Stomach (tissue), 8 donors: ENCODE measurements at regions not wholly inside any gene's neighbourhood (a gene's known extent, or its start where the extent isn't known, plus 50 kb on each side); places are given as distances from the start of the nearest gene placed in this dataset.

Experiments used
- DNase-seq, 2 donors: peaks; one replicate each; pipeline versions ENCODE4 v3.0.0 to v3.0.0-alpha.2; 2013 to 2019
- H3K27ac ChIP-seq, 5 donors: fragments of 200-600 bp in 4 of 5; sonication (generic) in 4 of 5; one replicate each; pipeline ENCODE4 v1.5.1; 2013 to 2019; ENCODE audit warnings: mild to moderate bottlenecking in 1 of 5, moderate library complexity in 1 of 5
- H3K27me3 ChIP-seq, 3 donors: fragments of 200-600 bp; sonication (generic); one replicate each; pipeline ENCODE4 v1.5.1; 2017 to 2019; ENCODE audit warnings: mixed run types in 1 of 3
- H3K36me3 ChIP-seq, 4 donors: fragments of 200-600 bp; sonication (generic); 1 replicate in 3 of 4; 2 replicates in 1 of 4; pipeline ENCODE4 v1.5.1; 2016 to 2019
- H3K4me1 ChIP-seq, 4 donors: fragments of 200-600 bp; sonication (generic); one replicate each; pipeline ENCODE4 v1.5.1; 2016 to 2019
- H3K4me3 ChIP-seq, 4 donors: fragments of 200-600 bp; sonication (generic) in 3 of 4; one replicate each; pipeline ENCODE4 v1.5.1; 2016 to 2019; ENCODE audit warnings: mild to moderate bottlenecking in 1 of 4
- H3K9me3 ChIP-seq, 4 donors: fragments of 200-600 bp; sonication (generic); one replicate each; pipeline ENCODE4 v1.5.1; 2016 to 2019
- EP300 ChIP-seq: sonication (generic); formaldehyde crosslinking; IDR thresholded peaks from one replicate; pipeline ENCODE4 v1.6.1; 2017; ENCODE audit warnings: antibody characterized with exemption
- POLR2A ChIP-seq, 4 donors: fragments of 450-650 bp; IDR thresholded peaks; one replicate each; pipeline ENCODE4 v1.6.1; 2016; ENCODE audit warnings: antibody characterized with exemption in 4 of 4, control low read depth in 2 of 4, mild to moderate bottlenecking in 1 of 4, moderate library complexity in 1 of 4
- POLR2AphosphoS5 ChIP-seq, 3 donors: sonication (generic); formaldehyde crosslinking; IDR thresholded peaks; one replicate each; pipeline ENCODE4 v1.6.1; 2016; ENCODE audit warnings: antibody characterized with exemption in 3 of 3
- WGBS, 5 donors: extraction: QIAGEN DNeasy Blood & Tissue Kit in 3 of 5; methylation state at CpG; one replicate each; pipeline versions ENCODE4 v1.1.5 to v1.1.7; 2013 to 2018; 5-methylcytosine and 5-hydroxymethylcytosine counted together
- intact Hi-C: fragments of 100-400 bp; cut with DNase I; formaldehyde crosslinking; loops from one replicate; pipeline ENCODE4 v1.15.1; 2023; ENCODE audit warnings: low total_unique reads
- TF ChIP-seq, protein P1 (sequence below), 7 experiments: fragments of 450-650 bp in 4 of 7; fragments of 200-600 bp in 3 of 7; sonication (generic) in 3 of 7; IDR thresholded peaks; one replicate each; pipeline ENCODE4 v1.5.1; 2016 to 2019; ENCODE audit warnings: antibody characterized with exemption in 7 of 7, control low read depth in 2 of 7, mild to moderate bottlenecking in 1 of 7
- donor health status: healthy with polysubstance abuse.
- donor health status: Bipolar disorder and iron deficiency.
- donor health status: healthy.

DNA sequence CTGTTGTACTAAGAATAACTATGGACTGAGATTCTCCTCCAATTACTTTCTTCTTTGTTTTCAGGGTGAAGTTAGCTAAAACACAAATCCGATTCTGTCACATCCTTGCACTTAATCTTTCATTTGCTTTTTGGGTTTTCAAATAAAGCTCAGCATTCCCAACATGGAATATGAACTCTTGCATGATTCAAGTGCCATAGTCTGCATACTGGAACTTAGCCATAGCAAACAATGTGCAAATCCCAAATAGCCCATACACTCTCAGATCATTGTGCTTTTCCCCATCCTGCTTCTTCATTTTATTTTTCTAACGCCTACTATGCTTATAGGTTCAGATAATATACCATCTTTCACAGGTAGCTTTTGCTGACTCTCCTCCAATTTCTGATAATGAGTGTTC lies 455.8 kb upstream of the PRMT6 start:
- Histone ChIP-seq H3K27ac (no peak overlapping the region), H3K27me3 (no peaks in the 10 kb centered on the region), H3K4me1 (no peaks in the 10 kb centered on the region), H3K9me3 (no peaks in the 10 kb centered on the region), H3K36me3 (no peaks in the 10 kb centered on the region), H3K4me3 (no peak overlapping the region)
- 51 to 69% (median 62%) methylated on average over 2 of the region's 2 CpGs for WGBS, 5 donors
- intact Hi-C loops, result no loop called here
- DNase-seq, result no peak
- no peak for TF ChIP-seq POLR2AphosphoS5 (IDR thresholded peaks at IDR 0.05)
- no peak for TF ChIP-seq POLR2A (IDR thresholded peaks at IDR 0.05)
- no peak for TF ChIP-seq EP300
- TF ChIP-seq, protein P1, sequence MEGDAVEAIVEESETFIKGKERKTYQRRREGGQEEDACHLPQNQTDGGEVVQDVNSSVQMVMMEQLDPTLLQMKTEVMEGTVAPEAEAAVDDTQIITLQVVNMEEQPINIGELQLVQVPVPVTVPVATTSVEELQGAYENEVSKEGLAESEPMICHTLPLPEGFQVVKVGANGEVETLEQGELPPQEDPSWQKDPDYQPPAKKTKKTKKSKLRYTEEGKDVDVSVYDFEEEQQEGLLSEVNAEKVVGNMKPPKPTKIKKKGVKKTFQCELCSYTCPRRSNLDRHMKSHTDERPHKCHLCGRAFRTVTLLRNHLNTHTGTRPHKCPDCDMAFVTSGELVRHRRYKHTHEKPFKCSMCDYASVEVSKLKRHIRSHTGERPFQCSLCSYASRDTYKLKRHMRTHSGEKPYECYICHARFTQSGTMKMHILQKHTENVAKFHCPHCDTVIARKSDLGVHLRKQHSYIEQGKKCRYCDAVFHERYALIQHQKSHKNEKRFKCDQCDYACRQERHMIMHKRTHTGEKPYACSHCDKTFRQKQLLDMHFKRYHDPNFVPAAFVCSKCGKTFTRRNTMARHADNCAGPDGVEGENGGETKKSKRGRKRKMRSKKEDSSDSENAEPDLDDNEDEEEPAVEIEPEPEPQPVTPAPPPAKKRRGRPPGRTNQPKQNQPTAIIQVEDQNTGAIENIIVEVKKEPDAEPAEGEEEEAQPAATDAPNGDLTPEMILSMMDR (IDR thresholded peaks at IDR 0.05), result no peak

DNA sequence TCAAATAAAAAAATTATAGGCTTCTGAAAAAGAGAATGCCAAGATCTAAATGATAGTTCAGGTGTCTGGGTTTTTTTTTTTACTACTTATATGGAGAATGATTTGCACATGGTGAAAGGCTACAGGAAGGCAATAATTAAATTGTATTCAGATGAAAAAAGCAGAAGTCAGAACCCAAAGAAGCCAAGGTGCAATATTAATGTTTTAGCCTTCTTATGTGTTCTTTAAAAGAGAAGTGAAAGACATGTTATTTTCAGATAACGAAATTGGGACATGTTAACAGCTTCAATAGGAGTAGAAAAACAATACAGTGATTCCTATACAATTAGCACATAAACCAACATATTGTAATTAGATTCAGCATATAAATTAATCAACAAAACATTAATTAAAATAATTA lies 452.9 kb upstream of the PRMT6 start:
- intact Hi-C loops, result no loop called here
- 54 to 67% (median 56%) methylated on average over 1 of the region's 1 CpG for WGBS, 5 donors
- no peak overlapping the region for H3K4me3 ChIP-seq

DNA sequence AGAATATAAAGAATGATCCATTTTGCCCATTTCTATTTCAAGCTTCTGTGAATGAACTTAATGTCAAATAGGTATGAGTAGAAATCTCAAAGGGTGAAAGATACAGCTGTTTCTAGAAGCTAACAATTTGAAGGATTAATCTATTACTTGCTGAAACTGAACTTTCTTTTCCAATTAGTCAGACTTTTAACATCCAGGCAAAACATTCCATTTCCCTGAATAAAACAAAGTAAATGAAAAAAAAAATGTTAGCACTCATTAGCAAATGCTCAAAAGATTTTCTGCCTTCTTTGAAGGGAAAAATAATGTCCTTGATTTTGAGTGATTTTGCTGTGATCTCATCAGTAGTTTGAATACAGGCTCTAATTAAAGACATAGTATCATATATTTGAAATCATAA lies 447.6 kb upstream of the PRMT6 start:
- H3K4me3 ChIP-seq, result no peak overlapping the region
- TF ChIP-seq POLR2AphosphoS5 (IDR thresholded peaks at IDR 0.05), result no peak
- no peak for TF ChIP-seq POLR2A (IDR thresholded peaks at IDR 0.05)
- TF ChIP-seq, protein P1 (IDR thresholded peaks at IDR 0.05), result no peak
- no peak for TF ChIP-seq EP300
- H3K9me3 ChIP-seq, result peaks cover 0 to 7% (median 0%) of the 10 kb centered on the region in 4 donors
- no peak for DNase-seq
- no peaks in the 10 kb centered on the region for H3K36me3 ChIP-seq
- H3K27me3 ChIP-seq, result no peaks in the 10 kb centered on the region
- H3K4me1 ChIP-seq, result no peaks in the 10 kb centered on the region
- no peak overlapping the region for H3K27ac ChIP-seq
- intact Hi-C loops, result no loop called here

More for the DNA sequence above, 452.9 kb upstream of the PRMT6 start:
- Histone ChIP-seq H3K27ac (no peak overlapping the region), H3K36me3 (no peaks in the 10 kb centered on the region), H3K4me1 (no peaks in the 10 kb centered on the region), H3K27me3 (no peaks in the 10 kb centered on the region), H3K9me3 (peaks cover 0 to 7% (median 0%) of the 10 kb centered on the region in 4 donors)
- no peak for DNase-seq
- TF ChIP-seq, protein P1 (IDR thresholded peaks at IDR 0.05), result no peak
- no peak for TF ChIP-seq POLR2A (IDR thresholded peaks at IDR 0.05)
- TF ChIP-seq POLR2AphosphoS5 (IDR thresholded peaks at IDR 0.05), result no peak
- no peak for TF ChIP-seq EP300

DNA sequence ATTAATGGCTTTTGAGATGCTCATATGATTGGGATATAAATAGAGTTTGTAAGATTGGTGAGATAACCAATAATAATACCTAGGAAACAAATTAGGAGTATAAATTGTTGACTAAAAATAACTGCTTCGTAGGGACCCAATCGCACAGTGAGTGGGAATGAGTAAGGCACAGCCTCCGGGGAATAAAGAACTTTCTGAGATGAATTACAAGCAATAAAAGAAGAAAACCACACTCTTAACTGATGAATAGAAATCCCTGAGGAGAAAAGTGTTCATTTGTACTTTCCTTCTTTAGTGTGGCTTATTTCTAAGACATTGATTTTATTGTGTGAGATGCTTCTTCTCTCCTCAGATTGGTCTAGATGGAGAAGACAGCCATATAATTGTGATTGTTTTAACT lies 443.4 kb upstream of the PRMT6 start:
- WGBS, 5 donors, result 81 to 94% (median 90%) methylated on average over 3 of the region's 3 CpGs
- no peak overlapping the region for H3K27ac ChIP-seq
- TF ChIP-seq, protein P1 (IDR thresholded peaks at IDR 0.05), result no peak
- TF ChIP-seq EP300 (no peak), POLR2AphosphoS5 (IDR thresholded peaks at IDR 0.05) (no peak), POLR2A (IDR thresholded peaks at IDR 0.05) (no peak)
- no peaks in the 10 kb centered on the region for H3K36me3 ChIP-seq
- H3K4me1 ChIP-seq, result no peaks in the 10 kb centered on the region
- no peak for DNase-seq
- intact Hi-C loops, result no loop called here
- no peaks in the 10 kb centered on the region for H3K27me3 ChIP-seq
- H3K4me3 ChIP-seq, result no peak overlapping the region
- peaks cover 0 to 5% (median 0%) of the 10 kb centered on the region in 4 donors for H3K9me3 ChIP-seq
